Osteocyte (in vitro differentiated cells): ENCODE measurements at regions not wholly inside any gene's neighbourhood (a gene's known extent, or its start where the extent isn't known, plus 50 kb on each side); places are given as distances from the start of the nearest gene placed in this dataset.

ENCODE experiments used
- DNase-seq: peaks from one replicate; pipeline ENCODE4 v3.0.0; 2021; ENCODE audit warnings: mixed read lengths; ENCODE audit not compliant: unreplicated experiment; ENCODE audit errors: extremely low spot score
- H3K27ac Mint-ChIP-seq: one replicate; pipeline ENCODE4 v1.8.0; 2021; ENCODE audit warnings: mild to moderate bottlenecking, mixed read lengths; ENCODE audit not compliant: unreplicated experiment
- H3K27me3 Mint-ChIP-seq: one replicate; pipeline ENCODE4 v1.8.0; 2021; ENCODE audit warnings: mixed read lengths; ENCODE audit not compliant: unreplicated experiment
- H3K36me3 Mint-ChIP-seq: one replicate; pipeline ENCODE4 v1.8.0; 2021; ENCODE audit warnings: mixed read lengths; ENCODE audit not compliant: unreplicated experiment
- H3K4me1 Mint-ChIP-seq: one replicate; pipeline ENCODE4 v1.8.0; 2021; ENCODE audit warnings: mixed read lengths; ENCODE audit not compliant: unreplicated experiment
- H3K4me3 Mint-ChIP-seq: one replicate; pipeline ENCODE4 v1.8.0; 2021; ENCODE audit warnings: mild to moderate bottlenecking, moderate library complexity, mixed read lengths; ENCODE audit not compliant: unreplicated experiment
- H3K9me3 Mint-ChIP-seq: one replicate; pipeline ENCODE4 v1.8.0; 2021; ENCODE audit warnings: mixed read lengths; ENCODE audit not compliant: unreplicated experiment
- CTCF ChIP-seq: fragments of 200-600 bp; sonication (generic); IDR thresholded peaks from 2 replicates; pipeline ENCODE4 v1.5.0; 2021; ENCODE audit warnings: antibody characterized with exemption, mild to moderate bottlenecking, moderate library complexity

GRCh38 chr13:97559030-97559429 is 125.1 kb downstream of the RAP2A start:
- no peak for TF ChIP-seq CTCF
- Mint-ChIP-seq H3K27me3 (peaks cover 3% of the 10 kb centered on the region), H3K4me3 (no peak overlapping the region), H3K9me3 (no peaks in the 10 kb centered on the region), H3K36me3 (no peaks in the 10 kb centered on the region), H3K27ac (no peak overlapping the region), H3K4me1 (no peaks in the 10 kb centered on the region)
- no peak for DNase-seq

- DNase-seq = no peak
- Mint-ChIP-seq H3K27ac (no peak overlapping the region), H3K27me3 (peaks cover 3% of the 10 kb centered on the region), H3K4me3 (no peak overlapping the region), H3K4me1 (no peaks in the 10 kb centered on the region), H3K9me3 (no peaks in the 10 kb centered on the region), H3K36me3 (no peaks in the 10 kb centered on the region)
- no peak for TF ChIP-seq CTCF
These were observed 126.0 kb downstream of the RAP2A start for GRCh38 chr13:97559981-97560380.

GRCh38 chr13:97561182-97561581 is 127.2 kb downstream of the RAP2A start:
- DNase-seq = no peak
- Mint-ChIP-seq H3K36me3 (no peaks in the 10 kb centered on the region), H3K27ac (no peak overlapping the region), H3K4me1 (no peaks in the 10 kb centered on the region), H3K4me3 (no peak overlapping the region), H3K27me3 (peaks cover 8% of the 10 kb centered on the region), H3K9me3 (no peaks in the 10 kb centered on the region)
- no peak for TF ChIP-seq CTCF

- Mint-ChIP-seq H3K4me1 (no peaks in the 10 kb centered on the region), H3K27ac (no peak overlapping the region), H3K27me3 (peaks cover 17% of the 10 kb centered on the region)
These were observed 129.0 kb downstream of the RAP2A start for GRCh38 chr13:97562962-97563361.

GRCh38 chr13:97564956-97565355 is 131.0 kb downstream of the RAP2A start:
- H3K36me3 Mint-ChIP-seq = no peaks in the 10 kb centered on the region
- H3K27ac Mint-ChIP-seq = no peak overlapping the region
- no peak for TF ChIP-seq CTCF
- peaks cover 17% of the 10 kb centered on the region for H3K27me3 Mint-ChIP-seq
- DNase-seq = no peak
- no peaks in the 10 kb centered on the region for H3K9me3 Mint-ChIP-seq
- H3K4me3 Mint-ChIP-seq = no peak overlapping the region
- H3K4me1 Mint-ChIP-seq = no peaks in the 10 kb centered on the region

More at GRCh38 chr13:97562962-97563361, 129.0 kb downstream of the RAP2A start:
- Mint-ChIP-seq H3K9me3 (no peaks in the 10 kb centered on the region), H3K36me3 (no peaks in the 10 kb centered on the region), H3K4me3 (no peak overlapping the region)
- no peak for TF ChIP-seq CTCF
- DNase-seq = no peak
